ENCODE measurements at regions not wholly inside any gene's neighbourhood (a gene's known extent, or its start where the extent isn't known, plus 50 kb on each side); places are given as distances from the start of the nearest gene placed in this dataset.

GRCh38 chr18:29080946-29081345 is 904.0 kb upstream of the CDH2 start:
- no peaks in the 10 kb centered on the region for H3K36me3 ChIP-seq
- TF ChIP-seq CTCF (IDR thresholded peaks at IDR 0.05; ENCODE audit: low read depth, low read length) = no peak
- no peak overlapping the region for H3K27ac ChIP-seq
- no peaks in the 10 kb centered on the region for H3K9me3 ChIP-seq (ENCODE audit: low read depth)
- H3K4me1 ChIP-seq (ENCODE audit: low read depth) = no peaks in the 10 kb centered on the region
- H3K4me3 ChIP-seq = no peak overlapping the region
- no peak for DNase-seq (ENCODE audit: low read depth in 1 of 2, low spot score in 1 of 2)
- H3K27me3 ChIP-seq = no peaks in the 10 kb centered on the region

GRCh38 chr18:29078273-29078672 is 901.3 kb upstream of the CDH2 start:
- Histone ChIP-seq H3K27ac (no peak overlapping the region), H3K36me3 (no peaks in the 10 kb centered on the region), H3K4me1 (ENCODE audit: low read depth) (no peaks in the 10 kb centered on the region), H3K4me3 (no peak overlapping the region), H3K27me3 (no peaks in the 10 kb centered on the region), H3K9me3 (ENCODE audit: low read depth) (no peaks in the 10 kb centered on the region)
- peak; percentile 6 to 69 for DNase-seq (ENCODE audit: low read depth in 1 of 2, low spot score in 1 of 2)
- no peak for TF ChIP-seq CTCF (IDR thresholded peaks at IDR 0.05; ENCODE audit: low read depth, low read length)

- Histone ChIP-seq H3K27me3 (no peaks in the 10 kb centered on the region), H3K4me1 (ENCODE audit: low read depth) (no peaks in the 10 kb centered on the region), H3K36me3 (no peaks in the 10 kb centered on the region), H3K27ac (no peak overlapping the region), H3K4me3 (no peak overlapping the region), H3K9me3 (ENCODE audit: low read depth) (no peaks in the 10 kb centered on the region)
- DNase-seq (ENCODE audit: low read depth in 1 of 2, low spot score in 1 of 2) = no peak
- no peak for TF ChIP-seq CTCF (IDR thresholded peaks at IDR 0.05; ENCODE audit: low read depth, low read length)
Observed at GRCh38 chr18:29077344-29077743, 900.4 kb upstream of the CDH2 start.

- H3K4me3 ChIP-seq = no peak overlapping the region
- H3K27ac ChIP-seq = no peak overlapping the region
- no peak for TF ChIP-seq CTCF (IDR thresholded peaks at IDR 0.05; ENCODE audit: low read depth, low read length)
- no peaks in the 10 kb centered on the region for H3K9me3 ChIP-seq (ENCODE audit: low read depth)
- DNase-seq (ENCODE audit: low read depth in 1 of 2, low spot score in 1 of 2) = no peak
- H3K36me3 ChIP-seq = no peaks in the 10 kb centered on the region
- H3K27me3 ChIP-seq = no peaks in the 10 kb centered on the region
- H3K4me1 ChIP-seq (ENCODE audit: low read depth) = no peaks in the 10 kb centered on the region
Observed at GRCh38 chr18:29076645-29077044, 899.7 kb upstream of the CDH2 start.

- no peaks in the 10 kb centered on the region for H3K27me3 ChIP-seq
- TF ChIP-seq CTCF (IDR thresholded peaks at IDR 0.05; ENCODE audit: low read depth, low read length) = no peak
- no peaks in the 10 kb centered on the region for H3K36me3 ChIP-seq
- no peak overlapping the region for H3K27ac ChIP-seq
- no peaks in the 10 kb centered on the region for H3K9me3 ChIP-seq (ENCODE audit: low read depth)
- DNase-seq (ENCODE audit: low read depth in 1 of 2, low spot score in 1 of 2) = no peak
- no peak overlapping the region for H3K4me3 ChIP-seq
- no peaks in the 10 kb centered on the region for H3K4me1 ChIP-seq (ENCODE audit: low read depth)
Observed at GRCh38 chr18:29074147-29074546, 897.2 kb upstream of the CDH2 start.

- Histone ChIP-seq H3K9me3 (ENCODE audit: low read depth) (no peaks in the 10 kb centered on the region), H3K27me3 (no peaks in the 10 kb centered on the region), H3K4me1 (ENCODE audit: low read depth) (no peaks in the 10 kb centered on the region), H3K27ac (no peak overlapping the region), H3K4me3 (no peak overlapping the region), H3K36me3 (no peaks in the 10 kb centered on the region)
- TF ChIP-seq CTCF (IDR thresholded peaks at IDR 0.05; ENCODE audit: low read depth, low read length) = no peak
- no peak for DNase-seq (ENCODE audit: low read depth in 1 of 2, low spot score in 1 of 2)
Observed at GRCh38 chr18:29071869-29072268, 894.9 kb upstream of the CDH2 start.
